Erythroblast (primary cell): ENCODE measurements at regions not wholly inside any gene's neighbourhood (a gene's known extent, or its start where the extent isn't known, plus 50 kb on each side); places are given as distances from the start of the nearest gene placed in this dataset.

ENCODE experiments used
- GATA1 ChIP-seq: IDR thresholded peaks from 2 replicates; pipeline ENCODE4 v1.6.1; 2011; ENCODE audit warnings: low read depth, mild to moderate bottlenecking, control low read depth, low read length, moderate library complexity
- POLR2A ChIP-seq: IDR thresholded peaks from 2 replicates; pipeline ENCODE4 v1.6.1; 2011; ENCODE audit warnings: mild to moderate bottlenecking, low read length

GRCh38 chr10:109200646-109201045, 722.7 kb downstream of the XPNPEP1 start:
- TF ChIP-seq POLR2A, result no peak
- TF ChIP-seq GATA1, result no peak
